PC-3 (cell line): ENCODE measurements at regions not wholly inside any gene's neighbourhood (a gene's known extent, or its start where the extent isn't known, plus 50 kb on each side); places are given as distances from the start of the nearest gene placed in this dataset.

ENCODE experiments used
- CTCF ChIP-seq: fragments of 300-600 bp; sonication (generic); conservative IDR thresholded peaks from 2 replicates; pipeline ENCODE4 v1.5.1; 2017; ENCODE audit warnings: antibody characterized with exemption, low read depth, mild to moderate bottlenecking, low read length
- EZH2 ChIP-seq: fragments of 300-600 bp; sonication (generic); IDR thresholded peaks from one replicate; pipeline ENCODE4 v1.6.1; 2017; ENCODE audit warnings: antibody characterized with exemption, mild to moderate bottlenecking, low read length; ENCODE audit not compliant: unreplicated experiment
- EZH2phosphoT487 ChIP-seq: fragments of 300-600 bp; sonication (generic); IDR thresholded peaks from 2 replicates; pipeline ENCODE4 v1.6.1; 2018; ENCODE audit warnings: mild to moderate bottlenecking, antibody characterized with exemption, low read length, borderline replicate concordance

DNA sequence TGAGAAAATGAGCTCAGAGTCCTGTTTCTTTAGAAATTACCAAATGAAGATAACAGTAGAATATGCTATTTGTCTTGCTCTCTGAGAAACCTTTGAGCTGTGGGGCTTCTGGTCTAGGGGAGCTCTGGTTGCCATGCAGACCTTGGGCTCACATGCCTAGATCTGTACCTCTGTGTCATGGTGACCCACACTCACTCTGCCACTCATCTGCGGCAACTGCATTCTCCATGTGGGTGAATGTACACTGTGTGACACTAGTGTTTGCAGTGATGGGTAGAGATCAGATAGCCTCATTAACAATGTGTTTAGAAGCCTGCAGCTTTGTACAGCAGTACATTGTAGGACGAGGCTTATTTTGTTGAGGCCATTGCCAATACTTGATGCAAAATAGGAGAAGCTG, 521.2 kb downstream of the CHSY3 start:
- no peak for TF ChIP-seq CTCF
- TF ChIP-seq EZH2, result no peak
- no peak for TF ChIP-seq EZH2phosphoT487
